Erythroblast (primary cell): ENCODE measurements at regions not wholly inside any gene's neighbourhood (a gene's known extent, or its start where the extent isn't known, plus 50 kb on each side); places are given as distances from the start of the nearest gene placed in this dataset.
A peak's percentile ranks its signal among the peaks of the same experiment; 100 is the strongest.
"Not testable (repeated sequence)": the region's sequence is repeated elsewhere in the genome, so short reads cannot be mapped to it uniquely, and the experiment has no call there.

Source experiments
- DNase-seq, 2 experiments: peaks; one replicate each; lab custom pipeline; 2025; lab: John Stamatoyannopoulos, UW
- GATA1 ChIP-seq: IDR thresholded peaks from 2 replicates; pipeline ENCODE4 v1.6.1; 2011; ENCODE audit warnings: low read depth, mild to moderate bottlenecking, control low read depth, low read length, moderate library complexity
- POLR2A ChIP-seq: IDR thresholded peaks from 2 replicates; pipeline ENCODE4 v1.6.1; 2011; ENCODE audit warnings: mild to moderate bottlenecking, low read length

- TF ChIP-seq GATA1, result no peak
- no peak for DNase-seq
Observed at GRCh38 chr4:103892586-103892985, 172.8 kb upstream of the TACR3 start.

- TF ChIP-seq POLR2A, result no peak
- TF ChIP-seq GATA1, result no peak
- no peak for DNase-seq
Observed at GRCh38 chr4:103887191-103887590, 167.4 kb upstream of the TACR3 start.

- TF ChIP-seq POLR2A (no peak), GATA1 (no peak)
Observed at GRCh38 chr4:103885152-103885551, 165.4 kb upstream of the TACR3 start.

GRCh38 chr4:103867311-103867710, 147.5 kb upstream of the TACR3 start:
- no peak for DNase-seq
- no peak for TF ChIP-seq POLR2A
- no peak for TF ChIP-seq GATA1

More at GRCh38 chr4:103885152-103885551, 165.4 kb upstream of the TACR3 start:
- no peak for DNase-seq

- no peak for DNase-seq
- no peak for TF ChIP-seq POLR2A
- TF ChIP-seq GATA1, result no peak
Observed at GRCh38 chr4:103853627-103854026, 133.8 kb upstream of the TACR3 start.

GRCh38 chr4:103853146-103853545, 133.4 kb upstream of the TACR3 start:
- no peak for DNase-seq
- TF ChIP-seq GATA1 (no peak), POLR2A (no peak)

- DNase-seq, result no peak
- TF ChIP-seq GATA1 (no peak), POLR2A (no peak)
Observed at GRCh38 chr4:103845075-103845474, 125.3 kb upstream of the TACR3 start.

GRCh38 chr4:103842637-103843239, 123.0 kb upstream of the TACR3 start:
- no peak for DNase-seq
- TF ChIP-seq POLR2A, result no peak
- no peak for TF ChIP-seq GATA1

GRCh38 chr4:103842076-103842475, 122.3 kb upstream of the TACR3 start:
- TF ChIP-seq GATA1 (no peak), POLR2A (no peak)
- no peak for DNase-seq

GRCh38 chr4:103810308-103810707, 90.5 kb upstream of the TACR3 start:
- not testable (repeated sequence) for DNase-seq

GRCh38 chr4:103802766-103803165, 83.0 kb upstream of the TACR3 start:
- no peak for DNase-seq
- TF ChIP-seq GATA1 (no peak), POLR2A (no peak)

- DNase-seq, result no peak
- TF ChIP-seq GATA1 (no peak), POLR2A (no peak)
Observed at GRCh38 chr4:103787057-103787456, 67.3 kb upstream of the TACR3 start.

- TF ChIP-seq POLR2A (no peak), GATA1 (no peak)
- no peak for DNase-seq
Observed at GRCh38 chr4:103786593-103786992, 66.8 kb upstream of the TACR3 start.

GRCh38 chr4:103786014-103786413, 66.2 kb upstream of the TACR3 start:
- DNase-seq, result peak; percentile 22 to 47
- no peak for TF ChIP-seq GATA1

GRCh38 chr4:103778221-103778620, 58.4 kb upstream of the TACR3 start:
- DNase-seq, result no peak
- TF ChIP-seq POLR2A (no peak), GATA1 (no peak)

- TF ChIP-seq POLR2A, result no peak
- TF ChIP-seq GATA1, result no peak
- no peak for DNase-seq
Observed at GRCh38 chr4:103774326-103774825, 54.6 kb upstream of the TACR3 start.

GRCh38 chr4:103773691-103774231, 54.0 kb upstream of the TACR3 start:
- no peak for DNase-seq

More at GRCh38 chr4:103773691-103774231, 54.0 kb upstream of the TACR3 start:
- TF ChIP-seq GATA1, result no peak
- TF ChIP-seq POLR2A, result no peak
